HepG2 (cell line): ENCODE measurements at regions not wholly inside any gene's neighbourhood (a gene's known extent, or its start where the extent isn't known, plus 50 kb on each side); places are given as distances from the start of the nearest gene placed in this dataset.
A peak's percentile ranks its signal among the peaks of the same experiment; 100 is the strongest.

Experiments used
- ATAC-seq: fragments of 200-7000 bp; cut with Tn5 transposase; 3 replicates; pipeline ENCODE4 v1.9.1; 2020; ENCODE audit warnings: mild to moderate bottlenecking, moderate library complexity
- BruUV-seq: library from RNA; stranded (reverse); fragments of 400-500 nt; replicated peaks from 2 replicates; lab custom pipeline; 2021; lab: Mats Ljungman, UMichigan
- CTCF ChIA-PET: fragments of 300-600 bp; formaldehyde crosslinking; extraction: SDS; loops from one replicate; lab custom pipeline; 2021; ENCODE audit warnings: low total read pairs, inconsistent platforms, low intra/inter-chr PET ratio; lab: Yijun Ruan, JAX
- POLR2A ChIA-PET: fragments of 350-600 bp; sonication (Branson Sonifier 250); formaldehyde crosslinking; loops from one replicate; lab custom pipeline; 2020; ENCODE audit warnings: antibody characterized with exemption, inconsistent platforms; lab: Yijun Ruan, JAX
- DNase-seq: peaks from one replicate; pipeline ENCODE4 v3.0.0-alpha.2; 2015; ENCODE audit warnings: low spot score
- FAIRE-seq: peaks from 3 replicates; lab custom pipeline; 2011; peaks lifted over from hg19 to GRCh38; lab: Jason Lieb, UNC
- H2AFZ ChIP-seq: one replicate; pipeline ENCODE4 v1.6.1; 2011; ENCODE audit warnings: low read length, inconsistent platforms
- H3K27ac ChIP-seq: fragments of 300-600 bp; 3 replicates; pipeline ENCODE4 v1.8.0; 2011; ENCODE audit warnings: mixed run types, mild to moderate bottlenecking, mixed read lengths, low read length, inconsistent platforms; ENCODE audit not compliant: insufficient read depth; ENCODE audit errors: extremely low read length
- H3K27me3 ChIP-seq, 2 experiments: fragments of 200-600 bp in 1 of 2; 2 replicates in 1 of 2; 3 replicates in 1 of 2; pipeline versions ENCODE4 v1.6.0 to v1.8.0; 2011; ENCODE audit warnings: low read length in 2 of 2, mild to moderate bottlenecking in 2 of 2, moderate library complexity in 2 of 2, inconsistent platforms in 1 of 2; ENCODE audit not compliant: insufficient read depth in 2 of 2, control insufficient read depth in 1 of 2
- H3K36me3 ChIP-seq, 2 experiments: fragments of 200-600 bp in 1 of 2; replicated peaks in 1 of 2; 2 replicates in 1 of 2; 3 replicates in 1 of 2; pipeline versions ENCODE4 v1.5.1 to v1.8.0; 2011; ENCODE audit warnings: low read length in 2 of 2, inconsistent platforms in 1 of 2; ENCODE audit not compliant: insufficient read depth in 2 of 2, control insufficient read depth in 1 of 2
- H3K4me1 ChIP-seq: 2 replicates; pipeline ENCODE4 v1.5.1; 2012; ENCODE audit warnings: low read length, inconsistent platforms; ENCODE audit not compliant: insufficient read depth
- H3K4me2 ChIP-seq: 2 replicates; pipeline ENCODE4 v1.6.0; 2011; ENCODE audit warnings: low read depth, low read length, inconsistent platforms
- H3K4me3 ChIP-seq, 3 experiments: fragments of 200-600 bp in 1 of 3; sonication (generic), shearing (Covaris generic) in 1 of 3; replicated peaks in 1 of 3; 2 replicates each; pipeline ENCODE4 v1.5.1; 2011 to 2016; ENCODE audit warnings: low read length in 3 of 3, inconsistent platforms in 2 of 3, low read depth in 2 of 3, mild to moderate bottlenecking in 2 of 3, control low read depth in 1 of 3, mixed read lengths in 1 of 3; ENCODE audit not compliant: insufficient read depth in 1 of 3
- H3K79me2 ChIP-seq: one replicate; pipeline ENCODE4 v1.6.1; 2011; ENCODE audit warnings: low read length, inconsistent platforms; ENCODE audit not compliant: insufficient read depth
- H3K9ac ChIP-seq: 2 replicates; pipeline ENCODE4 v1.6.0; 2011; ENCODE audit warnings: mild to moderate bottlenecking, low read depth, low read length, inconsistent platforms; ENCODE audit not compliant: insufficient read depth
- H3K9me3 ChIP-seq: 2 replicates; pipeline ENCODE4 v1.5.1; 2012; ENCODE audit warnings: mild to moderate bottlenecking, low read length
- H4K20me1 ChIP-seq: 2 replicates; pipeline ENCODE4 v1.6.0; 2011; ENCODE audit warnings: inconsistent platforms, mild to moderate bottlenecking, low read length, moderate library complexity; ENCODE audit not compliant: insufficient read depth
- CBX2 ChIP-seq, 2 experiments: fragments of 200-600 bp in 1 of 2; sonication (generic); formaldehyde crosslinking in 1 of 2; IDR thresholded peaks; 2 replicates each; pipeline versions ENCODE4 v1.7.0 to v1.8.1; 2018 to 2022; ENCODE audit warnings: low read depth in 2 of 2, low read length in 1 of 2, mild to moderate bottlenecking in 1 of 2, missing genetic modification reagents in 1 of 2
- CEBPG ChIP-seq: IDR thresholded peaks from 2 replicates; pipeline ENCODE4 v1.6.1; 2016
- PAX8 ChIP-seq: sonication (generic); formaldehyde crosslinking; IDR thresholded peaks from 2 replicates; pipeline ENCODE4 v1.8.0; 2022; ENCODE audit warnings: mild to moderate bottlenecking, missing genetic modification reagents, borderline replicate concordance
- REL ChIP-seq: sonication (generic); formaldehyde crosslinking; conservative IDR thresholded peaks from 2 replicates; pipeline ENCODE4 v1.8.0; 2022; ENCODE audit warnings: mild to moderate bottlenecking, missing genetic modification reagents, moderate library complexity
- RFX1 ChIP-seq: fragments of 450-650 bp; IDR thresholded peaks from 2 replicates; pipeline ENCODE4 v1.6.1; 2017
- SIX4 ChIP-seq: sonication (generic); formaldehyde crosslinking; IDR thresholded peaks from 2 replicates; pipeline ENCODE4 v1.4.0; 2020; ENCODE audit warnings: missing genetic modification reagents
- ZFP90 ChIP-seq: sonication (generic); formaldehyde crosslinking; IDR thresholded peaks from 2 replicates; pipeline ENCODE4 v1.8.0; 2022; ENCODE audit warnings: missing genetic modification reagents, mild to moderate bottlenecking, inconsistent platforms, borderline replicate concordance
- ZNF10 ChIP-seq: sonication (generic); formaldehyde crosslinking; IDR thresholded peaks from 2 replicates; pipeline ENCODE4 v1.4.0; 2020; ENCODE audit warnings: mild to moderate bottlenecking, low read depth, missing genetic modification reagents, borderline replicate concordance
- ZNF264 ChIP-seq: sonication (generic); formaldehyde crosslinking; IDR thresholded peaks from 2 replicates; pipeline ENCODE4 v1.4.0; 2020; ENCODE audit warnings: missing genetic modification reagents
- ZNF282 ChIP-seq: fragments of 450-650 bp; IDR thresholded peaks from 2 replicates; pipeline ENCODE4 v1.6.1; 2018; ENCODE audit not compliant: partially characterized antibody
- ZNF296 ChIP-seq: sonication (generic); formaldehyde crosslinking; conservative IDR thresholded peaks from 2 replicates; pipeline ENCODE4 v1.5.0; 2020; ENCODE audit warnings: mild to moderate bottlenecking, missing genetic modification reagents
- ZNF709 ChIP-seq: sonication (generic); formaldehyde crosslinking; IDR thresholded peaks from 2 replicates; pipeline ENCODE4 v1.5.0; 2020; ENCODE audit warnings: mild to moderate bottlenecking, missing genetic modification reagents
- WGBS: methylation state at CpG from one replicate; pipeline ENCODE4 v1.1.6; 2017; ENCODE audit warnings: low lambda C conversion rate; 5-methylcytosine and 5-hydroxymethylcytosine counted together
- in situ Hi-C: cut with HindIII; loops from 2 replicates; pipeline ENCODE4 v1.10.0; 2017; ENCODE audit warnings: low pct_unique_long_range_greater_than_20kb; ENCODE audit not compliant: extremely low pct_ligation_motif_present
- intact Hi-C: fragments of 100-400 bp; cut with micrococcal nuclease; formaldehyde crosslinking; loops from one replicate; pipeline ENCODE4 v1.10.0; 2022; ENCODE audit not compliant: unreplicated experiment
- TF ChIP-seq, protein P1 (sequence below): sonication (generic); formaldehyde crosslinking; IDR thresholded peaks from 2 replicates; pipeline ENCODE4 v1.4.0; 2020; ENCODE audit warnings: missing genetic modification reagents
- TF ChIP-seq, protein P2 (sequence below): sonication (generic); formaldehyde crosslinking; IDR thresholded peaks from 2 replicates; pipeline ENCODE4 v1.4.0; 2020; ENCODE audit warnings: mild to moderate bottlenecking, missing genetic modification reagents
- TF ChIP-seq, protein P3 (sequence below): sonication (generic); formaldehyde crosslinking; IDR thresholded peaks from 2 replicates; pipeline ENCODE4 v1.5.0; 2020; ENCODE audit warnings: missing genetic modification reagents

- TF ChIP-seq, protein P1, sequence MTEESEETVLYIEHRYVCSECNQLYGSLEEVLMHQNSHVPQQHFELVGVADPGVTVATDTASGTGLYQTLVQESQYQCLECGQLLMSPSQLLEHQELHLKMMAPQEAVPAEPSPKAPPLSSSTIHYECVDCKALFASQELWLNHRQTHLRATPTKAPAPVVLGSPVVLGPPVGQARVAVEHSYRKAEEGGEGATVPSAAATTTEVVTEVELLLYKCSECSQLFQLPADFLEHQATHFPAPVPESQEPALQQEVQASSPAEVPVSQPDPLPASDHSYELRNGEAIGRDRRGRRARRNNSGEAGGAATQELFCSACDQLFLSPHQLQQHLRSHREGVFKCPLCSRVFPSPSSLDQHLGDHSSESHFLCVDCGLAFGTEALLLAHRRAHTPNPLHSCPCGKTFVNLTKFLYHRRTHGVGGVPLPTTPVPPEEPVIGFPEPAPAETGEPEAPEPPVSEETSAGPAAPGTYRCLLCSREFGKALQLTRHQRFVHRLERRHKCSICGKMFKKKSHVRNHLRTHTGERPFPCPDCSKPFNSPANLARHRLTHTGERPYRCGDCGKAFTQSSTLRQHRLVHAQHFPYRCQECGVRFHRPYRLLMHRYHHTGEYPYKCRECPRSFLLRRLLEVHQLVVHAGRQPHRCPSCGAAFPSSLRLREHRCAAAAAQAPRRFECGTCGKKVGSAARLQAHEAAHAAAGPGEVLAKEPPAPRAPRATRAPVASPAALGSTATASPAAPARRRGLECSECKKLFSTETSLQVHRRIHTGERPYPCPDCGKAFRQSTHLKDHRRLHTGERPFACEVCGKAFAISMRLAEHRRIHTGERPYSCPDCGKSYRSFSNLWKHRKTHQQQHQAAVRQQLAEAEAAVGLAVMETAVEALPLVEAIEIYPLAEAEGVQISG, result no peak
- no peak for TF ChIP-seq REL (CRISPR knock-in tag)
- TF ChIP-seq ZNF709, result no peak
- TF ChIP-seq ZNF264 (CRISPR knock-in tag), result no peak
- TF ChIP-seq, protein P2, sequence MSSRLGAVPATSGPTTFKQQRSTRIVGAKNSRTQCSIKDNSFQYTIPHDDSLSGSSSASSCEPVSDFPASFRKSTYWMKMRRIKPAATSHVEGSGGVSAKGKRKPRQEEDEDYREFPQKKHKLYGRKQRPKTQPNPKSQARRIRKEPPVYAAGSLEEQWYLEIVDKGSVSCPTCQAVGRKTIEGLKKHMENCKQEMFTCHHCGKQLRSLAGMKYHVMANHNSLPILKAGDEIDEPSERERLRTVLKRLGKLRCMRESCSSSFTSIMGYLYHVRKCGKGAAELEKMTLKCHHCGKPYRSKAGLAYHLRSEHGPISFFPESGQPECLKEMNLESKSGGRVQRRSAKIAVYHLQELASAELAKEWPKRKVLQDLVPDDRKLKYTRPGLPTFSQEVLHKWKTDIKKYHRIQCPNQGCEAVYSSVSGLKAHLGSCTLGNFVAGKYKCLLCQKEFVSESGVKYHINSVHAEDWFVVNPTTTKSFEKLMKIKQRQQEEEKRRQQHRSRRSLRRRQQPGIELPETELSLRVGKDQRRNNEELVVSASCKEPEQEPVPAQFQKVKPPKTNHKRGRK (CRISPR knock-in tag), result no peak
- TF ChIP-seq PAX8 (CRISPR knock-in tag), result no peak
- TF ChIP-seq ZFP90, result no peak
- no peak for TF ChIP-seq SIX4 (CRISPR knock-in tag)
- TF ChIP-seq ZNF296 (CRISPR knock-in tag), result no peak
Observed at GRCh38 chr22:26918226-26918625, 260.8 kb downstream of the MIAT start (continued).

- TF ChIP-seq ZNF10 (CRISPR knock-in tag), result no peak
- no peak for TF ChIP-seq ZNF282
- TF ChIP-seq CEBPG, result no peak
- no peak for TF ChIP-seq CBX2 (IDR thresholded peaks at IDR 0.05; ENCODE audit: low read depth, low read length)
- no peak for TF ChIP-seq CBX2 (CRISPR knock-in tag; IDR thresholded peaks at IDR 0.05; ENCODE audit: low read depth)
- TF ChIP-seq, protein P3, sequence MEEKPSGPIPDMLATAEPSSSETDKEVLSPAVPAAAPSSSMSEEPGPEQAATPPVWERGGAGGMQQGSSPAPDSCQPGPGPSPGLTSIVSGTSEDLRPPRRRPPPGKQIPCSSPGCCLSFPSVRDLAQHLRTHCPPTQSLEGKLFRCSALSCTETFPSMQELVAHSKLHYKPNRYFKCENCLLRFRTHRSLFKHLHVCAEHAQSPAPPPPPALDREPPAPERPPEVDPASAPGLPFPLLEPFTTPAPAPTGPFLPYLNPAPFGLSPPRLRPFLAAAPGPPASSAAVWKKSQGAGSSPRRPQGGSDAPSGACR (CRISPR knock-in tag), result no peak
- TF ChIP-seq RFX1, result peak; percentile 38; the same call in 1 of the 2 replicates
- DNase-seq (no peak), FAIRE-seq (no peak), ATAC-seq (no peak)
- Histone ChIP-seq H3K9me3 (no peaks in the 10 kb centered on the region), H3K4me1 (no peaks in the 10 kb centered on the region), H2AFZ (no peak overlapping the region), H3K27me3 (no peaks in the 10 kb centered on the region), H3K36me3 (no peaks in the 10 kb centered on the region), H3K4me2 (no peak overlapping the region), H3K27ac (no peak overlapping the region), H3K4me3 (no peak overlapping the region), H3K9ac (no peak overlapping the region), H4K20me1 (no peaks in the 10 kb centered on the region), H3K79me2 (no peaks in the 10 kb centered on the region)
- in situ Hi-C loops (no loop called here), intact Hi-C loops (no loop called here)
- no TSS peak for BruUV-seq
- WGBS, result 0% methylated on average over 2 of the region's 2 CpGs
- CTCF ChIA-PET, result no interaction called here
- POLR2A ChIA-PET, result no interaction called here
Observed at GRCh38 chr22:26921726-26922125, 264.3 kb downstream of the MIAT start.
